HG03432 (cell line): ENCODE measurements at regions not wholly inside any gene's neighbourhood (a gene's known extent, or its start where the extent isn't known, plus 50 kb on each side); places are given as distances from the start of the nearest gene placed in this dataset.

Source experiments
- ATAC-seq: cut with Tn5 transposase; IDR thresholded peaks from one replicate; pipeline ENCODE4 v1.9.1; 2021; ENCODE audit warnings: mild to moderate bottlenecking, moderate library complexity; ENCODE audit not compliant: unreplicated experiment

DNA sequence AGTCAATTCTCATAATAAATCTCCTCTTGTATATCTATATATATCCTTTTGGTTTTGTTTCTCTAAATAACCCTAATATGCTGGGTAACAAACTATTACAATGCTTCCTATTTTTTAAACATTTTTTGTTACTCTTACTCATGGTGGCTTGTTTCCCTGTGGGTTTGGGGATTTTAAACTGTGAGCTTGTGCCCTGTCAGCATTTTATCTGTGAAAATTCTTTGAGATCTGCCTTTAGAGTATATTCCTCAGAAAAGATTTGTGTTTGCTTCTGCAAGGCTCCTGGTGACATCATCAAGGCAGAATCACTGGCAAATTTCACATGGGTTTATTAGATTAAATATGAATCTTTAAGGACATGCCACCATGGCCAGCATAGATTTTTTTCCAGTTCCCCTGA lies 273.6 kb downstream of the LRFN2 start:
- ATAC-seq = no peak

DNA sequence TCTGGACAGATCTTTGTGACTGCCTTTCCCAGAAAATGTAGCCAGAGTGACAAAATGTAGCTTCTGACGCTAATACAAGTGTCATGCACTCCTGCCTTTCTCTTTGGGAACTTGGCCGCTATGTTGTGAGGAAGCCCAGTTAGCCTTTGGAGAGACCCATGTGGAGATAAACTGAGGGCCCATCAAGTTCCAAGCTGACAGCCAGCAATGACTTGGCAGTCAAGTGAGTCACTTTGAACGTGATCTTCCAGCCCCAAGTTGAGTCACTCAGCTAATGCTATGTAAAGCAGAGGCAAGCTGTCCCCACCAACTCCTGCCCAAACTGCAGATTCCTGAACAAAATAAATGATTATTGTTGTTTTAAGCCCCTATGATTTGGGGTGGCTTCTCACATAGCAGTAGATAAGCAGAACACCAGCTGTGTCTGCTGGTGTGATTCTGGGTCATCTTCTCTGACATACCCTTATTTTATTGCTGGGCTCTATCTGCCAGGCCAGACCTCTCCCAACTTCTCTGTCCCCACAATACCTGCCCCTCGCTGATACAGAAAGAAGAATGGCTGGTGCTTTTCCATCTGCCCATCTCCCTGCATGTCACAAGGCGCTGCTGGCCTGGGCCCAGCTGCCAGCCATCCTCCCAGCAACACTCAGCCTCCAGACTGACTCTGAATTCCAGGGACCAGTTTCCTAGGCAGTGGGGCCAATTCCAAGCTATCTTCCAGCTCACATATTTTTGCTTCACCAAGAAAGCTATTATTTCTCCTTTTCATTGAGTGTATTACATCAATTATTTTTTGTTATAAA lies 274.8 kb downstream of the LRFN2 start:
- no peak for ATAC-seq

DNA sequence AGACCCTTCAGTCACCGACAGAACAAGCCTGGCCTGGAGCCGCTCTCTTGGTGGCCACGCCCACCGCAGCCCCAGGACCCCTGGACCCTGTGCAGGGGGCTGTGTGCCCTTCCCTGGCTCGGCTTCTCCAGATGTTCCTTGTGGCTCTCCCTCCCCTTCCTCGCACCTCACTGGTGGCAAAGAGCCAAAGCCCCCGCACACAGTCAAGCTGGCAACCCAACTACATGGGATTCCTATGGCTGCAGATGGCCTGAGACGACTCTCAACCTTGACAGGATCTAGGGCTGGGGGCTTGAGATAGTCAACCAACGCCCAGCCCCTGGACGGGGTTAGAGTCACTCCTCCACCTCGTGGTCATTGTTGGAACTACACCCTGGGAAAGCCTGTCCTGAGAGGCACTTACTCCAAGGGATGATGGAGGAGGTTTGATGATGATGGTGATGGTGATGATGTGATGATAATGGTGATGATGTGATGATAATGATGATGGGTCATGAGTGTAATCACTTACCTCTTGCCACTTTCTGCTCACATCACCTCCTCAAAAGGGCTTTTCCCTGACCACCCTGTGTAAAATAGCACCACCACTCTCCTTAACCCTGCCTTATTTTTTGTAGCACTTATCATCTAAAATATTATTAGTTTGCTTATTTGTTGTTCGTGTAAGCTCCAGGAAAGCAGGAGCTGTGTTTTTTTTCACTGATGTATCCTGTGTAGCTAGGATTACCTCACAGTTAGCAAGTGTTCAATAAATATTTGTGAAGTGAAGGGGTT lies 278.4 kb downstream of the LRFN2 start:
- no peak for ATAC-seq

DNA sequence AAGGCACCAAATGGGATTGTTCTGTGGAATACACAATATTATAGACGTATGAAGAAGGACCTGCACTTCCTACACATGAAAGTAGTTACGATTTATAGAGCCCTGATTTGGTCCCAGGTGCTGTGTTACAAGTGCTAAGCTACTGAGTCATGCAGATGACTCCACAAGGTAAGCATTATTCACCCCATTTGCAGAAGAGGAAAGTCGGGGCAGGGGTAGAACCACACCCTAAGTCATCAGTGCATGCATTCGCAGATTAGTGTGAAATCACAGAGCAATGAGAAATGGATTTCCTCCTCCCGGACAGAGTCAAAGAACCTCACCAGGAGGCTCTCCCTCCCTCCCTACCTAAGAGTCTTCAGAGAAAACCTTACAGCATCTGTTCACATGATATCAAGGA lies 279.5 kb downstream of the LRFN2 start:
- no peak for ATAC-seq

DNA sequence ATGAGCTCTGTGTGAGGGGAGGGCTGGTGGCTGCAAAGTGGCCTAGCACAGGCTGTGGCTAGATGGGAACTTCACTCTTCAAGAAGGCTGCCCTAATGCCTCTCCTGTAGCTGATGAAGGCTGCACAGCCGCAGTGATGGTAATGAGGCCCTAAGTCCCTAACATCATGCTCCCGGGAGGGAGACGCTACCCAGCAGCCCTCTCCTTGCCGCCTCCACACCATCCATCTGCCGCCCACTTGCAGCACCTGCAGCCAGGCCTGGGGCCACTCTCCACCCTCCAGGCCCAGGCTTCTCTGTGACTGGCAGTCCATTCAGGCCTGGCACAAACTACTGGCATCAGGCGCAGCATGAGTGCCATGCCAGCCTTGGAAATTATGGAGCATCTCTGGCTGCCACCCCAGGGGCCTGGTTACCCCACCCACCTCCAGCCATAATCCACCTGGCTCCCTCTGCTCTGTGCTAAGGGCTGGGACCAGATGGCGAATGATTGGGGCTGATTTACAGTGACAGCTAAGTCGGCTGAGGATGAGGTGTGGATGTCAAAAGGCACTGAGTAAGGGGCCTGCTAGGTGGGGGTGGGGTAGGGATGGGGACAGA lies 284.2 kb downstream of the LRFN2 start:
- no peak for ATAC-seq

DNA sequence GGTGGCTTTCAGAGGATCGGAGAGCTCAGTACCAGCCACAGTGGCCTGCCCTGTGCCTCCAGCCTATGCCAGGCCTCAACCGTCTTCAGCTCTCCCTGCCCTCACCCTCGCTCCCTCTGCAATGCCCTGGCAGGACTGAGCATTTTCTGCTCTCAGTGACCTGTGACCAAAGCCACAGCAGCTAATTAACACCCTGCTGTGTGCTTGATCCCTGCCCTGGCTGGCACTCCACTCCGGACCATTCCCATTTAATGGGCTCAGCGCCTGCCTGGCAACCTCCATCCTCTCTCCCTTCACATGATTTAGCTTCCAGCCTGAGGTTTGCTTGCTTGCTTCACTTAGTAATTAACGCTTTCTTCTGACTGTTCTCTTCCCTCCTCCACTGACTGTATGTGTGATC lies 287.5 kb downstream of the LRFN2 start:
- no peak for ATAC-seq

DNA sequence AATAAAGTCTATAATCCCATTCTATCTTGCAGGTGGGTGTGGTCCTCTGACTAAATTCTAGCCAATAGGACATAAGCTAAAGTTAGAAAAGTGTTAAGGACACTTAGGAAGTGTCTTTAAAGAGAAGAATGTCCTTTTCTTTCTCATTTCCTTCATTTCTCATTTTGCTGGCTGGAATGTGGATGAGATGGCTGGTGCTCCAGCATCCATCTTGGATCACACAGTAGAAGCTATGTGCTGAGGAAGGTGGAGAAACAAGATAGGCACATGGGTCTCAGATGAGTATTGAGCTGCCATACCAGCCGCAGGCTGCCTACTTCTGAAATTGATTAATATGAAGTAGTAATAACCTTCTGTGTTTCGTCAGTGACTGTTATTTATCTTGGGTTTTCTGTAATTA lies 289.0 kb downstream of the LRFN2 start:
- no peak for ATAC-seq

DNA sequence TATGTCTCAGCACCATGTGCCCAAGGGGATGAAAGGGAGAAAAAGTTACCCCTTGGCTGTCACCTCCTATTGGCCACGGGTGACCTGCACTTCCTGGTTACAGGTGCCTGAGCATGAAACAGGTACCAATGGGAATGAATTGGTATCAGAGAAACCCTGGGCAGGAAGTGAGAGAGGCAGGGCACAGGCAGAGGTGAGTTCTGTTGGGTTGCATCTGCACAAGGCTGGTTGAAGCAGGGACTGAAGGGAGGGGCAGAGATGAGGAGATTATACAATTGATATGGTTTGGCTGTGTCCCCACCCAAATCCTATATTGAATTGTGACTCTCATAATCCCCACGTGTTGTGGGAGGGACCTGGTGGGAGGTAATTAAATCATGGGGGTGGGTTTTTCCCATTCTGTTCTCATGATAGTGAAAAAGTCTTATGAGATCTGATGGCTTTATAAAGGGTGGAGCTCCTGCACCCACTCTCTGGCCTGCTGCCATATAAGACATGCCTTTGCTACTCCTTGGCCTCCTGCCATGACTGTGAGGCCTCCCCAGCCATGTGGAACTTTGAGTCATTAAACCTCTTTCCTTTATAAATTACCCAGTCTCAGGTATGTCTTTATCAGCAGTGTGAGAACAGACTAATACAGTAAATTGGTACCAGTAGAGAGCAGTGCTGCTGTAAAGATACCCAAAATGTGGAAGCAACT lies 291.8 kb downstream of the LRFN2 start:
- ATAC-seq = no peak

DNA sequence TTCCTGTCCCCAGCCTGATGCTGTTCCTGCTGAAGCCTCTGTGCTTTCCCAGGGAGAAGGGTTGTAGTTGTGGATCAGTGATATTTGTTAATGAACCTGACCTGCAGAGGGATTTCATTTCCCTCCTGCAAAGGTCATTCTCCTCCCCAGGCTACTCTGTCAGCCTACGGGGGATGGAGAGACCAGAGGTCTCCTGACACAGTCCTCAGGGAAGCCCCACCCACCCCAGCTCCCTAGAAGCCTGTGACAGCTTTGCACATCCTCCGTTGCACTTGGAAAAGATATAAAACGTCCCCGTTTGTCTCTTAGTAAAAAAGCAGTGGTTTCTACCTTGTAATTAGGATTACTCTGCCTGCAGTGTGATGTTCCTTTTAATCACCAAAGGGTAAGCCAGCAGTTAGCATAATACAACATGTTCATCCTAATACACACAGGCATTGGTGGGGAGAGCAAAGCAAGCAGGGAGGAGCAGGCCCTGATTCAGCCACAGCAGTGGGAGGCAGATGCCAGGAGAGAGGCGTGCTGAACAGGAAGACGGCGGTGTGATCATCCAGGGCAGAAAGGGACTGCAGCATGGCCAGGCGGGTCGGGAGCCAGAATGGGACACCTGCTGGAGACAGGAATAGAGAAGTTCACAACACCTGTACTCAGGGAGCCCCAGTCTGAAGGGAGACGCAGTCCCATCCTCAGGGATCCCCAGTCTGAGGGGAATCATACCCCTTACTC lies 293.5 kb downstream of the LRFN2 start:
- ATAC-seq = no peak

DNA sequence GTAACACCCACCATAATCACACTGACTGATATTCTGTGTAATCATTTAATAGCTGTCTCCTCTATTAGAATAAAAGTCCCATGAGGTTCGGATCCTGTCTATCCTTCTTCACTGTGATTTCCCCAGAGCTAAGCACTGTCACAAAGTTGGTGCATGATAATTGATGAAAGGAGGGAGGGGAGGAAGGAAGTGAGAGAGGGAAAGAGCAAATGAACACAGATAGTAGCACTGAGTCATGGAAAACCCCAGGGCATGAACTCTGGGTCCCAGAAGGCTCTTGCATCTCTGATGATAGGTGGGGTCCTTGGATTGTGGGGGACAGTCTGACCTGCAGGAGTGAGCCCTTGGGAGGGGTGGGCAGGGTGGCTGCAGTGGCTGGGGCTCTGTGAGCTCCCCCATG lies 294.1 kb downstream of the LRFN2 start:
- no peak for ATAC-seq

DNA sequence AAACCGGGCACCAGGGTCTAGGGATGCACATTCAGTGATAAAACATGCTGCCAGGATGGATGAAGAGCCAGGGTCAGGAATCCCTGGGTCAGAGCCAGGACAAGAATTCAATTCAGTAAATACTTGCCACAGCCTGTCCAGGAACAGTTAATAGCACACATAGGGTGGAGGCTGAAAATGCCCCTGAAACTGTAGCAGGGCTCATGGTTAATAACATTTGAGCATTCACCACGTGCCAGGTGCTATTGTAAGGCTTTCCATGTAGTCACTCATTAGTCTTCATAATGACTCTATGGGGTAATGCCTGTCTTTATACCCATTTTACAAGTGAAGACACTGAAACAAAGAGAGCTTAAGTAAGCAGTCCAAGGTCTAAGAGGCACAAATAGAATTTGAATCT lies 296.3 kb downstream of the LRFN2 start:
- no peak for ATAC-seq

DNA sequence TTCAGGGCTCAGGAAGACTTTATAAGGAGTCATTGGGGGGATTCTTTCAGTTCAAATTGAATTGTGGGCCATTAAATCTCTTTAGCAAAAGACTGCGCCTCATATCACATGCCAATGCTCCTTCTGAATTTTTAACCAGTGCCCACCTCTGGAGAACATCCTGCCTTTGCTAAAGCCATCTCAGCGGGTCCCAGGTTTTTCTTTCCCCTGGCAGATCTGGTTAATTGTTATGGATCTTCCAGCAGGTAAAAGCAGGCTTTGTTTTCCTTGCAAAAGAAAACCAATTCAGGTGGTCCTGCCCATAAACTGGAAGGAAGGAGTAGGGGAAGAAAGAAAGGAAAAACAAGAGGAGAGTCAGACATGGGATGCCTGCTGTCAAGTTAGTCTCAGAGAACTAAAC lies 298.2 kb downstream of the LRFN2 start:
- no peak for ATAC-seq

DNA sequence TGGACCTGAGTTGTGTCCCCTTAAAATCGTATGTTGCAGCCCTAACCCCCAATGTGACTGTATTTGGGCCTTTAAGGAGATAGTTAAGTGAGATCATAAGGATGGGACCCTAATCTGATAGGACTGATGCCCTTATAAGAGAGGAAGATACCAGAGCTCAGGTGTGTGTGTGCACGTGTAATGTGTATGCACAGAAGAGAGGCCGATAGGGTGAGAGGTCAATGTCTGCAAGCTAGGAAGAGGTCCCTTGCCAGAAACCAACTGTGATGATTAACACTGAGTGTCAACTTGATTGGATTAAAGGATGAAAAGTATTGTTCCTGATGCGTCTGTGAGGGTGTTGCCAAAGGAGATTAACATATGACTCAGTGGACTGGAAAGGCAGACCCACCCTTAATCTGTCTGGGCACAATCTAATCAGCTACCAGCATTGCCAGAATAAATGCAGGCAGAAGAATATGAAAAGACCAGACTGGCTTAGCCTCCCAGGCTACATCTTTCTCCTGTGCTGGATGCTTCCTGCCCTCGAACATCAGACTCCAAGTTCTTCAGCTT lies 299.8 kb downstream of the LRFN2 start:
- ATAC-seq = no peak

DNA sequence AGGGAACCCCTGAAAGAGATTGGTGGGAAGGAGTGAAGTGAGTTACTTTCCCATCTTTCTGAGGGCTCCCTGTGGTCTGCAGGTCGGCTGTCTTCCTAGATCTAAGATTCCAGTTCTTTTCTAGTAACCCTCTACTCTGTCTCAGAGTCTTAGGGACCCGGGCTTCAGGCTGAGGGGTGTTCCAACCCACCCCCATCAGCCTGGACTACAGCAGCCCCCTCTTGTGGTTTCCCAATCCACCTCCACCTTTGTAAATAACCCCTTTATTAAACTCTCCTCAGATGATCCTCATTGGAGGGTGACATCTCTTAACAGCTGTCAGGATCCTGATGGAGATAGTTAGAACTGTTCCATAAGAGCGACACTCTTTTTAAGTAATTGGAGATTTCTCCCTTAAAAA lies 300.4 kb downstream of the LRFN2 start:
- no peak for ATAC-seq

DNA sequence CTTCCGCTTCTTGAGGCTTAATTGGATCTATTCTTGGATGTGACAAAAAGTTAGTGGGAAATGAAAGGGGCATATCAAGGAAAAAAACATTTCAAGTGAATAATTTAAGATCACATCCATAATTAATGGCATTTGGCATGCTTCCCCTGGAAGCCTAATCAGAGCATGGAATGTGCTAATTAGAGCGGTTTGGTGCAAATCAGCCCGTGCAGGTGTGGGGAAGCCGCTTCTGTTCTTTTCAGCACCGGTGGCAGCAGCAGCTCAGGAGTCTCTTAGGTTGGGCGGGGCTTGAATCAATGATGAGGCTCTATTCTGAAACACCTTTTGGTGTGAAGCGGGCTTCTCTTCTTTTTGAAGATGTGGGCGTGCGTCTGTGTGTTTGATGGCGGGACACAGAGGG lies 301.2 kb downstream of the LRFN2 start:
- ATAC-seq = no peak

DNA sequence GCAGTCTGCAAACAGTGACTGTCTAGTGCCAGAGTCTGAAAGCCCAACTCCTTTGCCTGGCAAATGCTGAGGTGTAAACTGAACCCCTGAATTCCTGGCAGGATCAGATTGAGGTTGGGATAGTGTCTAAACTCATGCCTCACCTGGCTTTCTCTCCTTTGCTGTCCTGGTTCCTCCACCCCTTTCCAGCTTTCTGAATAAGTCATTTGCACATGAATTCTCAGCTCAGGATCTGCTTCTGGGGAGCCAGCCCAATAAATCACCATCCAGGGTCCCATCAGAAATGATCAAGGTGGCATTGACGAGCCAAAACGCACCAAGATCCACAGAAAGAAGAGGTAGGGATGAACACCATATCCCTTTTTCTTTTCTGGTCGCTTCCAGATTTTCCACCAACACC lies 301.6 kb downstream of the LRFN2 start:
- ATAC-seq = no peak

DNA sequence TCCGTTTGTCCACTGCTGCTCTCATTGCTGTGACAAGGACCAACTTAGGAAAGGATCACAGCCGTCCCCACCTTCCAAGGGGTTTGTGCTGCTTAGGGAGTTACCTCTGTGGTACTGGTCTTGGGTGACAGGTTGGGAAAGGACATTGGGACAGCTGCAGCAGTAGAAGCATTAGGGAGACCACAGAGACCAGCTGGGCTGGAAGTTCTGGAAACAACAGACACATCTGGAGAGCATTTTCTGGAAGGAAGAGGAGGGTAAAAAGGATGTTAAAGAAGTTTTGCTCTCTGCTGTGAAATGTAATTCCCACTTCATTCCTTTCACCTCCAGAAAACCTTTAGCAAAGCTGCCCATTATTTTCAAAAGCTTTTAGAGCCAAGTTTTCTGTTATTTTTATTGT lies 304.2 kb downstream of the LRFN2 start:
- ATAC-seq = no peak

DNA sequence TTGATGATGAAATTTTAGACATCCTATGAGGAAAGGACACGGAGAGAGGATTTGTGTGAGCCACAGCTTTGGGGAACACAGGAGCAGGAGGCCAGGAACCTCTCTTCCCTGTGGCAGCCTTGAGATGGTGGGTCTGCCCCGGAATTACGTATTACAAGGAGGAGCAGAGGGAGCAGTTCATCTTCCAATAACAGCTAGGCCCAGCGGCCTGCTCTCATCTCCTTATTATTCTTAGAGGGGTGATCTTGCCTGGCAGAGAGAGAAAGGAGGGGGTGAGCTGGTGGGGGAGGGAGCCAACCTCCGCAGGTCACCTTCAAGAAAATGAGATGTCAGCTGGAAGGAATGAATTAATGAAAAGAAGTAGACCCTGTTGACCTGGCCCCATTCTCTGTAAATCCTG lies 305.8 kb downstream of the LRFN2 start:
- ATAC-seq = no peak

DNA sequence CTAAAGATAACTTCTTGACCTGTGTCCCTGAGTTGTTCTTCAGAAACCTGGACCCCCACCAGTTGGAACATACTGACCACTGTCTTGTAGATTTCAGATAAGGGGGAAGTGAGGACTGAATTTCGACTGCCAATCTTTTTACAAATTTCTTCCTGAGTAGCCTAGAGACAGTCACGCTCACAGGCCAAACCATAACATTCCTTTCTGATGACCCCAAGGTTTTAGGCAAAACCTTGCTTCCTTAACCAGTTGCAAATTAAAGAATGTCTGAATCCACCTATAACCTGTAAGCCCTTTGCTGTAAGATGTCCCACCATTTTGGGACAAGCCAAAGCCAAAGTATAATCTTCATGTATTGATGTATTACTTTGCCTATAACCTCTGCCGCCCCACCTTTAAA lies 306.9 kb downstream of the LRFN2 start:
- ATAC-seq = no peak

DNA sequence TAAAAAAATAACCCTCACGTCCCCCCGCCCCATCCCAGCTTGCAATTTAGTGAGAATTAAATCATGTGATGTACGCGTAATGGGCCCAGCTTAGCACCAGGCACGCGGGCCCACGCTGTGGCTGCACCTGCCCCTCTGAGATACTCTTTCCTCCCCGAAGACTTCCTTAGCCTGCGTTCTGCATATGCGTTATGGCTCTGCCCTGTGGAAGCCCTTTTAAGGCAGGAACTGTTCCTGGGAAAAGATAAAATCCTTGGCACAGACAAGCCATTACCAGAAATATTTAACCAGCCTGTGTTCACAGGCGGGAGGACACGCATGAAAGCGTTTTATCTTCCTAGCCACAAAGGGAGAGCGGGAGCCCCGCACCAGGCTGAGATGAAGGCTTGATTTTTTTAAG lies 311.0 kb downstream of the LRFN2 start:
- no peak for ATAC-seq

DNA sequence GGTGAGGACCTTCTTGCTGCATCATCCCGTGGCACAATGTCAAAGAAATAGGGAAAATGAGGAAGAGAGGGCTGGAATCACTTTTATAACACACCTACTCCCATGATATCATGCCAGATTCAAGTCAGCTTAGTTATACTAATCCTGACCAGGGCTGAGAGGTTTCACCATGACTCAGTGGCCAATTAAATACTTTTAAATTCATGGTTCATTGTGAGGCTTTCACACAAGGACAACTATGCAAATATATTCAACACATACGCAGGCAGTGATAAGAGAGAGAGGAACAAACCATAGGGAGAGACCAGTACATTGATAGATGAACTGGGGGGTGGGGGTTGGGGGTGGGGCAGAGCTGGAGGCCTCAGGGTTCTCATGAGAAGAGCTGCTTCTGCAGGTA lies 313.1 kb downstream of the LRFN2 start:
- no peak for ATAC-seq
